Naive thymus-derived CD4-positive, alpha-beta T cell (primary cell): ENCODE measurements at regions not wholly inside any gene's neighbourhood (a gene's known extent, or its start where the extent isn't known, plus 50 kb on each side); places are given as distances from the start of the nearest gene placed in this dataset.
"Not testable (repeated sequence)": the region's sequence is repeated elsewhere in the genome, so short reads cannot be mapped to it uniquely, and the experiment has no call there.

Experiments used
- ATAC-seq: fragments of 150-1000 bp; cut with Tn5 transposase; 2 replicates; pipeline ENCODE4 v1.10.0; 2021; ENCODE audit warnings: mild to moderate bottlenecking, moderate library complexity
- CTCF ChIA-PET: fragments of 350-600 bp; sonication (Branson Sonifier 250); formaldehyde crosslinking; loops from one replicate; lab custom pipeline; 2021; ENCODE audit warnings: antibody characterized with exemption; lab: Charles Lee
- POLR2A ChIA-PET: fragments of 350-600 bp; sonication (Branson Sonifier 250); formaldehyde crosslinking; loops from one replicate; lab custom pipeline; 2021; ENCODE audit warnings: antibody characterized with exemption, inconsistent platforms; lab: Charles Lee
- DNase-seq, 9 donors: peaks; one replicate each; pipeline versions ENCODE4 v3.0.0 to v3.0.0-alpha.2; 2020 to 2022; ENCODE audit warnings: mixed read lengths in 1 of 9
- H3K27ac ChIP-seq: one replicate; pipeline ENCODE4 v1.7.0; 2013; ENCODE audit warnings: mild to moderate bottlenecking, low read depth, low read length, moderate library complexity
- H3K27me3 ChIP-seq, 2 donors: one replicate each; pipeline ENCODE4 v1.7.0; 2013; ENCODE audit warnings: low read length in 2 of 2, mild to moderate bottlenecking in 2 of 2, moderate library complexity in 2 of 2; ENCODE audit not compliant: control insufficient read depth in 2 of 2, insufficient read depth in 2 of 2
- H3K36me3 ChIP-seq, 3 experiments: 1 replicate in 2 of 3; 2 replicates in 1 of 3; pipeline ENCODE4 v1.7.0; 2013; ENCODE audit warnings: low read length in 3 of 3, mild to moderate bottlenecking in 3 of 3, moderate library complexity in 1 of 3; ENCODE audit not compliant: insufficient read depth in 3 of 3, control insufficient read depth in 2 of 3
- H3K4me1 ChIP-seq, 2 donors: one replicate each; pipeline ENCODE4 v1.7.0; 2013; ENCODE audit warnings: low read length in 2 of 2, mild to moderate bottlenecking in 2 of 2, moderate library complexity in 1 of 2; ENCODE audit not compliant: control insufficient read depth in 2 of 2, insufficient read depth in 2 of 2
- H3K4me3 ChIP-seq: 2 replicates; pipeline ENCODE4 v1.7.0; 2013; ENCODE audit warnings: mild to moderate bottlenecking, low read length
- H3K9me3 ChIP-seq, 3 experiments: 1 replicate in 2 of 3; 2 replicates in 1 of 3; pipeline ENCODE4 v1.7.0; 2013; ENCODE audit warnings: low read length in 3 of 3; ENCODE audit not compliant: control insufficient read depth in 2 of 3
- H3K27ac Mint-ChIP-seq, 9 donors: one replicate each; pipeline ENCODE4 v1.8.0; 2020 to 2022; ENCODE audit warnings: mixed read lengths in 9 of 9, mild to moderate bottlenecking in 8 of 9, moderate library complexity in 5 of 9, inconsistent platforms in 2 of 9
- H3K27me3 Mint-ChIP-seq, 5 donors: one replicate each; pipeline ENCODE4 v1.8.0; 2021 to 2022; ENCODE audit warnings: mixed read lengths in 5 of 5, mild to moderate bottlenecking in 1 of 5
- H3K36me3 Mint-ChIP-seq, 5 donors: one replicate each; pipeline ENCODE4 v1.8.0; 2020 to 2022; ENCODE audit warnings: mixed read lengths in 5 of 5, mild to moderate bottlenecking in 3 of 5, inconsistent platforms in 1 of 5
- H3K4me1 Mint-ChIP-seq, 7 donors: one replicate each; pipeline ENCODE4 v1.8.0; 2020 to 2022; ENCODE audit warnings: mixed read lengths in 7 of 7, mild to moderate bottlenecking in 3 of 7, inconsistent platforms in 1 of 7
- H3K4me3 Mint-ChIP-seq, 10 donors: one replicate each; pipeline ENCODE4 v1.8.0; 2020 to 2022; ENCODE audit warnings: mild to moderate bottlenecking in 10 of 10, mixed read lengths in 10 of 10, moderate library complexity in 6 of 10, inconsistent platforms in 2 of 10
- H3K9me3 Mint-ChIP-seq, 11 donors: one replicate each; pipeline ENCODE4 v1.8.0; 2020 to 2022; ENCODE audit warnings: mixed read lengths in 11 of 11, mild to moderate bottlenecking in 4 of 11, inconsistent platforms in 1 of 11, moderate library complexity in 1 of 11
- intact Hi-C, 2 donors: fragments of 100-400 bp; cut with micrococcal nuclease; formaldehyde crosslinking; loops; one replicate each; pipeline ENCODE4 v1.15.1; 2023

- H3K4me1 Mint-ChIP-seq, CTCF ChIA-PET, POLR2A ChIA-PET, H3K9me3 ChIP-seq, H3K27me3 Mint-ChIP-seq, DNase-seq, H3K4me3 Mint-ChIP-seq, H3K27ac Mint-ChIP-seq, H3K27ac ChIP-seq, H3K36me3 Mint-ChIP-seq, ATAC-seq, H3K27me3 ChIP-seq, H3K4me1 ChIP-seq, H3K4me3 ChIP-seq, intact Hi-C loops, H3K9me3 Mint-ChIP-seq, H3K36me3 ChIP-seq: not testable (repeated sequence)
These were observed 102.2 kb upstream of the IKBKE start for GRCh38 chr1:206367955-206368622.

- H3K27me3 ChIP-seq, H3K36me3 ChIP-seq, POLR2A ChIA-PET, H3K4me3 Mint-ChIP-seq, intact Hi-C loops, H3K4me1 Mint-ChIP-seq, CTCF ChIA-PET, H3K9me3 Mint-ChIP-seq, H3K4me1 ChIP-seq, H3K4me3 ChIP-seq, H3K9me3 ChIP-seq, H3K27ac Mint-ChIP-seq, H3K27ac ChIP-seq, DNase-seq, H3K27me3 Mint-ChIP-seq: not testable (repeated sequence)
- peaks cover 0 to 16% (median 0%) of the 10 kb centered on the region in 5 donors for H3K36me3 Mint-ChIP-seq
- peak; percentile 67 for ATAC-seq
These were observed 95.6 kb upstream of the IKBKE start for GRCh38 chr1:206374725-206375124.

GRCh38 chr1:206375552-206375951, 94.7 kb upstream of the IKBKE start:
- CTCF ChIA-PET, H3K9me3 ChIP-seq, H3K4me3 Mint-ChIP-seq, H3K9me3 Mint-ChIP-seq, ATAC-seq, H3K4me1 Mint-ChIP-seq, H3K4me3 ChIP-seq, H3K4me1 ChIP-seq, H3K27me3 Mint-ChIP-seq, H3K27ac ChIP-seq, H3K36me3 ChIP-seq, intact Hi-C loops, POLR2A ChIA-PET, H3K27me3 ChIP-seq, DNase-seq: not testable (repeated sequence)
- peak overlapping the region in 1 of 9 donors; percentile 61 for H3K27ac Mint-ChIP-seq
- H3K36me3 Mint-ChIP-seq = peaks cover 0 to 16% (median 0%) of the 10 kb centered on the region in 5 donors

GRCh38 chr1:206378506-206378905, 91.8 kb upstream of the IKBKE start:
- CTCF ChIA-PET, H3K27ac ChIP-seq, H3K4me3 Mint-ChIP-seq, intact Hi-C loops, H3K27me3 Mint-ChIP-seq, DNase-seq, H3K4me3 ChIP-seq, H3K9me3 ChIP-seq, H3K36me3 ChIP-seq, H3K27ac Mint-ChIP-seq, H3K9me3 Mint-ChIP-seq, H3K27me3 ChIP-seq, ATAC-seq, POLR2A ChIA-PET, H3K4me1 ChIP-seq: not testable (repeated sequence)
- H3K4me1 Mint-ChIP-seq = peaks cover 0 to 11% (median 4%) of the 10 kb centered on the region in 7 donors
- H3K36me3 Mint-ChIP-seq = peaks cover 0 to 13% (median 0%) of the 10 kb centered on the region in 5 donors

GRCh38 chr1:206379245-206379644, 91.0 kb upstream of the IKBKE start:
- H3K9me3 ChIP-seq, intact Hi-C loops, H3K27me3 ChIP-seq, H3K4me3 Mint-ChIP-seq, H3K36me3 Mint-ChIP-seq, H3K4me1 ChIP-seq, H3K27me3 Mint-ChIP-seq, ATAC-seq, H3K27ac ChIP-seq, H3K27ac Mint-ChIP-seq, H3K9me3 Mint-ChIP-seq, POLR2A ChIA-PET, DNase-seq, H3K4me3 ChIP-seq, H3K36me3 ChIP-seq, CTCF ChIA-PET: not testable (repeated sequence)
- H3K4me1 Mint-ChIP-seq = peaks cover 0 to 10% (median 4%) of the 10 kb centered on the region in 7 donors

GRCh38 chr1:206380163-206380790, 90.0 kb upstream of the IKBKE start:
- CTCF ChIA-PET, H3K9me3 ChIP-seq, H3K9me3 Mint-ChIP-seq, H3K4me1 Mint-ChIP-seq, H3K4me1 ChIP-seq, POLR2A ChIA-PET, H3K27ac ChIP-seq, DNase-seq, H3K36me3 Mint-ChIP-seq, H3K27me3 Mint-ChIP-seq, H3K36me3 ChIP-seq, intact Hi-C loops, H3K27me3 ChIP-seq, H3K4me3 ChIP-seq: not testable (repeated sequence)
- peak overlapping the region in 1 of 10 donors; percentile 35 for H3K4me3 Mint-ChIP-seq
- peak overlapping the region in 1 of 9 donors; percentile 52 for H3K27ac Mint-ChIP-seq
- peak; percentile 31 for ATAC-seq
